SIG-M5 treated with dmso at 0.1 percent for 504 hours (cell line): ENCODE measurements at regions not wholly inside any gene's neighbourhood (a gene's known extent, or its start where the extent isn't known, plus 50 kb on each side); places are given as distances from the start of the nearest gene placed in this dataset.

Experiments used
- DNase-seq: peaks from one replicate; lab custom pipeline; 2025; ENCODE audit not compliant: unreplicated experiment; lab: John Stamatoyannopoulos, UW

DNA sequence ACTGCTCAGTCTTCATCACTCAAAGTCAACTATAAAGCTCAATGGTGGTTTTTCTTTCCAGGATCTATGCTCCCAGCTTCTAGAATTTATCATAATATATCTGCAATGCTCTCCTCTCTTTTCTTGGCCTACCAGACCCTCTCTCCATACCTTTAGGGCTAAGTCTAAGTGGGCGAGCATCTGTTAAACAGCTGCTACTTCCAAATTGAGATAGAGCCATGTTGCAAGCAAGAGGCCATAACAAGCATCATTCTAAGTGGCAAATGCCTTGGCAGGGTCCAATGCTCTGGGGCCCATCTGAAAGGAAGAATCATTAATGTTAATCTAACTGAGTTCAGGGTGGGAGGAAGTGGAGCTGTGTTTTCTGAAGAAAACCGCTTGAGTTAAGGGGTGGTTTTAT is 324.0 kb downstream of the TLR4 start:
- no peak for DNase-seq

DNA sequence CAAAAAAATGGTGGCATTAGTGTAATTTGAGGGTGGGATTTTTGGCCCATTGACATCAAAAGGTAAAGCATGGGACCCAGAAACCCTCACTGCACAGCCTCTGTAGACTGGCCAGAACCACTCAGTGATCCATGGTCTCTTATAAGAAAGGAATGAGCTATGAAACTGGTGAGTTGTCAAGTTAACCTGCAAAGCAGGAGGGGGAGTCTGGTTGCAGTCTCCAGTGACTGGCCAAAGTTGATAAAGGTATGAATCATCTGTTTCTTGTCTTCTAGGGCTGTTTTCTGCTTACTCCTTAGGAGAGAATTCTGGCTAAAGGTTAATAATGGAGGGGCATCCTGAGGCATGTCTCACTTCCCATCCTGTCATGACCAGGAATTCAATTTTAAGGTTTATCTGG is 325.2 kb downstream of the TLR4 start:
- no peak for DNase-seq

DNA sequence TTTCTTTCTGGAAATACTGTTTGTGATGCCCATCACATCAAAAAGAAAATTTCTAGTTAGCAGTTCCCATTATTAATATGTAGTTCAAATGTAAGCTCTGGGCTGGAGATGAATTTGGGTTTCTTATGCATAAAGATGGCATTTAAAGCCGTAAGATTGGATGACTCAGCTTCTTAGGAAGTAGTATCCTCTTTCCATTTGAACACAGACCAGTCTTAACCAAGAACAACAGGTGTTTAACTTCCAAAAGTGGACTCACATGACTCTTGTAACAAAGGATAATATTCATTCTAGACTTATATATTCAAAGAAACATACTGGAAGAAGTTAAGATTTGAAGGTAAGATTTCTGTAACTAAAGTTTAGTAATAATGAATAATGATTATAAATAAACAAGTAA is 330.5 kb downstream of the TLR4 start:
- DNase-seq, result no peak

DNA sequence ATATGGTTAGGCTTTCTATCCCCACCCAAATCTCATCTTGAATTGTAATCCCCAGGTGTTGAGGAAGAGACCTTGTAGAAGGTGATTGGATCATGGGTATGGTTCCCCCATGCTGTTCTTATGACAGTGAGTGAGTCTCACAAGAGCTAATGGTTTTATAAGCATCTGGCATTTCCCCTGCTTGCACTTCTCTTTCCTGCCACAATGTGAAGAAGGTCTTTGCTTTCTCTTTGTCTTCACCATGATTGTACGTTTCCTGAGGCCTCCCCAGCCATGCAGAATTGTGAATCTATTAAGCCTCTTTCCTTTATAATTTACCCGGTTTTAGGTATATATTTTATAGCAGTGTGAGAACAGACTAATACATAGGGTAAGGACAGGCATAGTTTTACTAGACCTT is 334.5 kb downstream of the TLR4 start:
- no peak for DNase-seq

DNA sequence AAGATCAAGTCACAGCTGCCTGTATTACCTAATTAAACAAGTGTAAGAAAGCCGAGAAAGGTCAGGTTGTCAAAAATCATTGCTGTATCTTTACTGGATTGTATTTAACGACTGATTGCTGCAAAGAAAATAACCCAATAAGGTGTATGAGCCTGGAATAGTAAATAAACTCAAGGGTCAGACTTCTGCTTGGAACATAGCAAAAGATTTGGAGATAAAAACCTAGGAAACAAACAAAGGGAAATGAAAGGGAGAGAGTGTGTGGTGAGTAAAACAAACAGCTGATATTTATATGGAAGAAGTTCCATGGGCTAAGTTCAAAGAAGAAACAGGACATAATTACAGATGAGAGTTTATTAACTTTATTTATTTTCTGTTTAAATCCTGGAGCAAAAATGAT is 354.0 kb downstream of the TLR4 start:
- DNase-seq, result no peak

DNA sequence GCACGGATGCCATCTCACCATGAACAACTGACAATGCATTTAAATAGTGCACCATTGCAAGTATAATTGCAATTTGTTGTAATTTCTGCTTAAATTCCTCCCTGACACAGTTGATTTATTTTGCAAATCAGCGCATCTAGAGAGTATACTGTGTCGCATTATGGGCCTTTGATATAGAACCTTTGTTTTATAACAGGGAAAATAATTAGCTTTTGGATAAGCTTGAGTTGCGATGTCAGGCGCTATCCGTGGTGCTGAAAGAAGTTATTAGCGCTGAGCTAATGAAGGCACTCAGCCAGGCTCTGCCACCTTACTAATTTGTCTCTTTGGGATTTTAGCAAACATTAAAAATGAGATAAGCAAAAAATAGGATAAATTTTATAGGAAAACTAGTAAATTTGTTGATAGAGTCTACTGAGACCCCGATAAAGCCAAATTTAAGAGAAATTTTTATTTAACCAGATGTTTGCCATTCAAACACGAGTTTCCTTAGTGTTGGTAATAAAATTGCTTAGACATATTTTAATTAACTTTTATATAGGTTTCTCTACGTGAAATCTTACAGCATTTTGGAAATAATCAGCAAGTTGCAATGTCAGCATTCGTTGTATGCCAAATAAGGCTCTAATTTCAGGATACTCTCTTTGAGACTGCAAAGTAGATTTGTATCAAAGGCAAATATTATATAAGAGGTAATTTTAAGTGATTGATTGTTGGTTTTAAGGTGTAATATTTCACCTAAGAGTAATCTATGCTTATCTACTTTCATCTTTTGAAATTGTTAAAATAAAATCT is 355.5 kb downstream of the TLR4 start:
- DNase-seq, result no peak

DNA sequence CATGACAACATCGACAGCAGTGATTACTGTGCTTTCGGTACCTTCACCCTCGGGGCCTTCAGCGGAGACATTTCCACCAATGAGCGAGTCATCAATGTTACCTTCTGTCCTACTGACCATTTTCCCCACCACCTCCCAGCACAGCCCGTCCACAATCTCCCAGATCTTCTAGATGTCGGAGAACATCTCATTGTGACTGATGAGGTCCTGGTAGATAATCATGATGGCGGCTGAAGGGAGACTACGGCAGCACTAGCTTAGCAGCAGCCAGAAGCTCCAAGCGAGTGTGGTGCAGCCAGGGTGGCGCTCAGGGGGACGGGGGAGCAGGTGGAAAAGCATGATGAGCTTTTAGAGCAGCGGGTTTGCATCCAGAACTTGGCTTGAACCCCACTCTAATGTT is 379.0 kb downstream of the TLR4 start:
- no peak for DNase-seq

DNA sequence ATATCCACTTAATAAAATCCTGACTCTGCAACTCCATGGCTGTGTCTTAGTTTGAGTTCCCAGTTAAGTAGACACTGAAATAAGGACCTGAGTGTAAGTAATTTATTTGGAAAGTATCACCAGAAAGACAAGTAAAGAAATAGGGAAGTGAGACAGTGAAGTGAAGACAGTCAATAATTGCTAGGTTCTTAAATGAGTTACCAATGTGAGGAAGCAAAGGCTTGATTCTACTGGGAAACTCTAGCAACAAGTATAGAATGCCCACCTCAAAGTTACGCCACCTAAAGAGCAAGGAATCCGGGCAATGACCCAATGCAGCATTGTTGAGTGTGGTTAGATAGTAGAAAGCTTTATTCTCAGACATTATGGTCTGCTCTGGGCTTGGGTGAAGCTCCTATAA is 383.9 kb downstream of the TLR4 start:
- DNase-seq, result peak; percentile 1

DNA sequence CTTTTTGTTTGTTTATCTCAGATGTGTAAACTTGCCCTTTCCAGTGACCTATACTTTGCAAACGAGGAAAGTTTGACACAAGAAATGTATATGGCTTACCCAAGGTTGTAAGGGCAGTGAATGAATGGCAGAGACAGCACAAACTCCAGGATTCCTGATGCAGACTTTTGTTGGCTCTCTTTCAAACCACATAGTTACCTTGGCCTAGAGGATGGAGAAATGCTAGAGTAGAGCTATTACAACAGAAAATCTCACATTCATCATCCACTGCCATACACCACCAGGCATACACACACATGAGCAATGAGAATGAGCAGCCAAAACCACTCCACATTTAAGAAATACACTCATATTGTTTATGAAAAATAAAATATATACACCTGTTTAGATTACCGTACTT is 387.0 kb downstream of the TLR4 start:
- no peak for DNase-seq

DNA sequence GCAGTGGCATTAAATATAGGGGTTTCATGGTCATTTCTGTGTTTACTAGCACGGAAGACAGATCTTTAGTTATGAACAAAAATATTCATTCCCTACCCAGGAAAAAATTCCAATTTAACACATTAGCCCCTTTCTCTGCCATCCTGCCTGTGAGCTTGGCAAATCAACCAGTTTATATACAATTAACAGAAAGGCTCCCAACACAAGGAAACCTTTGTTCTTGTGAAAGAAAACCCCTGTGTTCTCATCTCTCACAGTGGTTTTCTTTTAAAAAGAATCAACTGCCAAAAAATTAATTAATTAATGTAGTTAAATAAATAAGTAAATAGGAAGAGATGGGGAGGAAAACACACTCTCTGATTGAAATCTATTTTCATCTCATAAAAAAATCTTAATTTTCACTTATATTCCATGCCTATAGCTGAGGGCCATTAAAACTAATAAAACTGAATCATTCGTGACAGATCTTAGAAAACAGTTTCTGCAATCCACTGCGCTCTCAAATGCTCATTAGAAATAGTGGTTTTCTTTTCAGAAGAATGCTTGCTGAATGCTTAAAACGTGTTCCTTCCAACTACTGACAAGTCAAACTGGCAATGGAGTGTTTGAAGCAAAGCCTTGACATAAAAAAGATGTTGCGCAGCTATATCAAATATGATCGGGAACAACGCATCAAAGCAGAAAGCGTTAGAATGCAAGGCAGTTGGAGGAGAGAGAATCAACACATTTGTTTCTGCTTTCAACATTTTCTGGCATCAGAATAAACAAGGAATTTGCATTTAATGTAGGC is 387.7 kb downstream of the TLR4 start:
- DNase-seq, result no peak

DNA sequence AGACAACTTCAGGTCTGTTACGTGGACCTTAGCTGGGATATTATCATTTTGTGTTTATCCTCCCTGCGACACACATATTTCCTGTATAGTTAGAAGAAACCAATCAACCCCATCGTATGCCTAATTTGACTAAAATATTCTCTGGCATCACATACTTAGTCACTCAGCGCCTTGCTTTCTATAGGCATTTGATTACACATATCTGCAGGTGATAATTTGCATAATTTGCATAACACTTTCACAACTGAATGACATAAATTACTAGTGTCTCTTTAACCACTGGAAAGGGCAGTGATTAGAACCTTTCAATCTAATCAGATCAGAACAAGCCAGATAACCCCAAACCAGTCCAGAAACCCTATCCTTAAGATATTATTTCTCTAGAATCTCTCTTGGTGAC is 390.2 kb downstream of the TLR4 start:
- no peak for DNase-seq

DNA sequence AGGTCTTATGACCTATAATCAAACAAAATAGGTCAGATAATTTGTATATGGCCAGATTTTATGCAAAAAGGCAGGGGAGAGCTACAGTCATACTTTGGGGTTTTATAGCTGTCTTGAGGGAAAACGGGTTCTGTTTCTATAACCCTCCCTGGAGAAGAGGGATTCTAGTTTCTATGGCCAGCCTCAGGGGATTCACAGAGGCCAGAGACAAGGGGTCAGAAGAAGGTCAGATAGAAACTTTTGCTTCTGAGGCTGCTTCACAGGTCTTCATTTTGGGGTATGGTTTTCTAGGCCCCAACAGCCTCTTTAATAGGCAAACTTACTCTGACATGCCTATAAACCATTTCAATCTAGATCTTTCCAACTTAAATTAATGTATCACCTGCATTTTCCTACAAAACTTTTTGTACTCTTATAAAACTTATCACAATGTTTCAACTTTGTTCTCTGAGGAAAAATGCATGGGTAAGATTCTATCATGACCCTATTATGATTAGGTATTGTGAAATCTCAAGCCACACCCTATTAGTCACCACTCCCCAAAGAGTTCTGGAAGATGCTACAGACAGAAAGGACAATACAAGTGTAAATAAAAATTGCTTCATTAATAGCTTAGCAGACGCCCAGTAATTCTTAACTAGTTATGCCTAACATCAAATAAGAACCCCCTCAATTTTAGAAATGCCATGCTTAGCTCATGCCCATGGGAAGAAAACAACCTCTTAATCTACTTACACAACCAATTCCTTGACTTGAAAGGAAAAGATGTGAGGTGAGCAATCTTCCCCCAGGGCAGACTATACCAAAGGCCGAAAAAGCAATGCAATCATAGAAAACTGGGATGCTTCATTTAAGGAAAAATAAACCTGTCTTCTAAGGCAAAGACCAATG is 396.6 kb downstream of the TLR4 start:
- no peak for DNase-seq

DNA sequence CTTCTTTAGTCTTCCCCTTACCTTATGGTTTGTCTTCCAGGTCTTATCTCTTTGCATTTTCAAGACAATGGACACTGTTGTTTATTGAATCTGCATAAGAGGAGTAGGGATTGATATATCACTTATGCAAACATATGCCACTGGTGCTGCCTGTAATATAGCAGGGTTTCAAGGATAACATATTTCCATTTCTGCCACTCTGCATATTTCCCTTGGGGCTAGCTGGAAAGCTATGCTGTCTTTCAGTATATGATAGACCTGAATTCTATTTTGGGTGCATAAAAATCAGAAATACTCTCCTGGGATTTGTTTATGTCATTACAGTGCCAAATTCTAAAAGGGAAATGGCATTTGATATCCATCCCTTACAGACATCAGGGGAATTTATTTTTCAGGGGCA is 400.2 kb downstream of the TLR4 start:
- DNase-seq, result no peak

DNA sequence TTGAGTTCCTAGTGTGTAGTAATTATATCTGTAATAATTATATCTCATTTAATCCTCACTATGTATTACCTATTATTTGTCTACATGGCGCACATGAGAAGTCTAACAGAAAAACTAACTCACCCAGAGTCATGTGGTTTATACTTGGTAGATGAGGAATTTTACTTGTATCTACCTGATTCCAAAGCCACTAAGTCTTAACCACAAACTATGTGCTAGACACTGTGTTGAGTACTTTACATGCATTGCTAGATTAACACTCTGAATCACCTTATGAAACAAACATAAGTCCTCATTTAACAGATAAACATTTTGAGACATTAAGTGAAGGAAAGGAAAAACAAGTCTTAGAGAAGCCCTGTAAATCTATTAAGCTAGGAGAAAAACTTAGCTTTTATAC is 404.8 kb downstream of the TLR4 start:
- no peak for DNase-seq

DNA sequence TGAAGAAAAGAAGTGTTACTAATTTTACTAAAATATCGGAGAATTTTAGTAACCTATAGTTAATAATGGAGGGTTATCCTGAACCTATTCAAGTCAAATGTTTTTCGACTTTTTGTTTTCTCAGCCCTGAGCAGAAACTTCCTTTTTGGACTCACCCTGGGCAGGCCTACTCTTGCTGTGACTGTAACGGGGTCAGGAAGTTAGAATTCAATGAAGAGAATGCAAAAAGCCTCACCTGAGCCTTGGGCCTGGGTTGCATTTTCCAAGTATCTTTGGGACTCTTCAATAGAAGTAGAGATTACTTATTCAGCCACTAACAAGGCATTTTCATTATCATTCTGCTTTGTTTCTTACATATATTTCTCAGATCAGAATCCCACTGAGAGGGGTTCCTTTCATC is 405.3 kb downstream of the TLR4 start:
- DNase-seq, result no peak

DNA sequence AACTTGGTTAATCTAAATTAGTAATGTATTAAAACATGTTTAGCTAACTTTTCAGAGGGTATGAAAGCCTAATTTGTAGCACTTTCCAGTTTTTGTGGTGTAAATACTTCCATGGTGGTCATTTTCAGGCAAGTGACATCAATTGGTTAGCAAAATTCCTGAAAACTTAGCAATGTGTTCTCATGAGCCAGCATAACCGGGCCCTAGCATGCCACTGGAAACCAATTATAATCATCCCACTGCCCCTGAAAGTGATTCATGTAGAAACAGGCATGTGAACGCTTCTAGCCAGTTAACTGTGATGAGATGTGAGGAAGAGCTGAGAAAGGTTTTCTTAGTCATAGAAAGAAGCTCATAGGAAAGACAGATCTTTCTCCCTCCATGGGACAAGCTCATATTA is 417.2 kb downstream of the TLR4 start:
- no peak for DNase-seq

DNA sequence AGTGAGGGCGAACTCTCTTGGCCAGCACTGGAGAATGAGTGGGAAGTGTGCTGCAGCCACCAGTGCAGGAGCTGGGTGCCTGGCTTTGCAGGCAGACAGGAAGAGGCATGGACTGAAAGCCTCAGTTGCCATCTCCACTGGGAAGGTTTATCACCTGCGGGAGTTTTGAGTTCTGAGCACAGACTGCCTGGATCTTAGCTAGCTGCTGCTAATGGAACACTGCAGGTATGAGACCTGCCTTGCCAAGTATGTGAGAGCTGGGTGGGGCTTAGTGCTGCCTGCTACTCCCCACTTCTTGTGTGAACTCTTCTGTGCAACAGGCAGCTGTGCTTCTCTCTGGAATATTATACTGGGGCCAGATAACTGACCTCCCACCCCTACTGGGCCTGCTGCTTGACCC is 424.1 kb downstream of the TLR4 start:
- no peak for DNase-seq

DNA sequence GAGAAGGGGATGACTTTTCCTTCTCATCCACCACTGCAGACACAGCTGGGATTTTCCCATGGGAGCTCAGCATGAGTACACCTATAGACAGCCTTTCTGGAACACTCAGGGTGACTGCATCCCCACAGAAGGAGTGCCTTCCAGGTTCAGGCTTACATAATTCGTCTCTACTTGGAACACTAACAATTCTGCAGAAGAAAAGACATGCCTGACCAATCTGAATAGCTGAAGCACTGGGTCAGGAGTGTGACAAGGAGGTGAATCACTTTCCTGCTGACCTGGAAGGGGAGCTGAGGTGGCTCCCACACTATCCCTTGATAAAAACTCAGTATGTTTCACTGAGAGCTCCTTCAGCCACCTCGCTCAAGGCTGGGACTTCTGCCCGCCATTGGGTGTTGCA is 425.3 kb downstream of the TLR4 start:
- DNase-seq, result no peak

DNA sequence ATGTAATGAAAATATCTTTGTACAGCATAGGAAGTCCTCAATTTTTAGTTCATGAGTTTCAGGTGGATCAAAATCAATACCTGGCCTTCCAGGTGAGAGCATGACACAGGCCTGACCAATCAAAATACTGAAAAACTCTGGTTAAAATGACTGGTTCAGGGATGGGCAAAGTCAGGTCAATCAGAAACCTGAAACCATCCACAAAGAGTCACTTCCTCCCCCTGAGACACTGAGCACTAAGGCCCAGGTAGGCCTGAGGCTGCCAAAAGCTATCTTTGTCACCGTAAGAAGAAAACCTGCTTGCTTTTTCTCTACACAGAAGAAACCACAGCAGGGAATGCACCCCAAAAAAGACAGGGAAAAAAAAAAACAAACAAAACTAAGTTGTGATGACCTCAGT is 444.8 kb downstream of the TLR4 start:
- no peak for DNase-seq

DNA sequence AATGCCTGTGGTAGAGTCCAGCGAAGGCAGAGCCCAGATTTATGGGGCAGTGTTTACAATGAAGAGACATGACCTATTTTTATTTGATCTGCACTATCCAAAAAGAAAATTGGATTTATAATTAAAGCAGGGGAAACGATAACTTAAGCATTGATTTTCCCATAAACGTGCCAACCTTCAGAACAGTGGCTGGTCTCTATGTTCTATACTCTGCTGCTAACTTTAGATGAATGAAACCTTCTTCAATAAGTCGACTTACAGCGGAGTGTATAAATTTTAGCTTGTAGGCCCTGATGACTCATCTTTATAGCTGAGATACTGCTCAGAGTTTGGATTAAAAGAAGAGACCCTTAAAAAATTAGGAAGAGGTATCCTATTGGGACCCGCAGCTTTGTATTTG is 452.6 kb downstream of the TLR4 start:
- no peak for DNase-seq

DNA sequence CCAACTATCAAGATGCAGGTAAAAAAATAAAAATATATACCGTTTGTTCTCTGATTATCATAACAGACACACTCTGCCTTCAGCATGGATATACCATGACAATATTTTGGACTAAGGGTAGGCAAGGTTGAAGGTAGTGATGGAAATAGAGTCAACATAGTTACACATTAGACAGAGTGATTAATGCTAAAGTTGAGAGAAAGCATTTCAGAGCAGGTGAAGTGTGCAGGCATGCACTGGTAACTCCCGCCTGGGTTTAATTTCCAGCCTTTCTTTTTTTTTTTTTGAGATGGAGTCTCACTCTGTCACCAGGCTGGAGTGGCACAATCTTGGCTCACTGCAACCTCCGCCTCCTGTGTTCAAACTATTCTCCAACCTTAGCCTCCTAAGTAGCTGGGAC is 458.5 kb downstream of the TLR4 start:
- DNase-seq, result no peak

DNA sequence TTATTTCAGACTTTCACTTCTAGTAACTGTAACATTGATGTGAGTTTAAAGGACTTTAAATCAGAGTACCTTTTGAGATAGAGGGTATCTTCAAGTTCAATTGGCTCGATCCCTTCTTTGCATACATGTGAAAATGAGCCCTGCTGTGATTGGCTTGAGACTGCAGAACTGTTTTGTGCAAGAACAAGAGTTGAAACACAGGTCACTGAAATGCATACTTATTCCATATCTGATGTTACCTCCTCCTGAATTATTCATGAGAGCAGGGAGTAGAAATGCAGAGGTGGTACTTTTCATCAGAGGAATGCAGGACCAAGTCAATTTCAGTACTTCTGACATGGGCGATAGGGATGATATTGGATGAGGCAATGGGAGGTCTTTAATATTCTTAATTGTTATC is 459.5 kb downstream of the TLR4 start:
- DNase-seq, result no peak
